Neuronal stem cell (in vitro differentiated cells): ENCODE measurements at regions not wholly inside any gene's neighbourhood (a gene's known extent, or its start where the extent isn't known, plus 50 kb on each side); places are given as distances from the start of the nearest gene placed in this dataset.

Experiments used
- DNase-seq: peaks from one replicate; pipeline ENCODE4 v3.0.0-alpha.2; 2013; ENCODE audit warnings: low spot score
- H2AFZ ChIP-seq: one replicate; pipeline ENCODE4 v1.6.1; 2013; ENCODE audit warnings: mild to moderate bottlenecking, low read length, inconsistent platforms
- H2AK5ac ChIP-seq: 2 replicates; pipeline ENCODE4 v1.6.1; 2013; ENCODE audit warnings: low read depth, mild to moderate bottlenecking, inconsistent platforms, low read length, moderate library complexity, mixed read lengths
- H2BK120ac ChIP-seq: 2 replicates; pipeline ENCODE4 v1.6.1; 2013; ENCODE audit warnings: low read depth, mild to moderate bottlenecking, inconsistent platforms, low read length, moderate library complexity, mixed read lengths
- H2BK12ac ChIP-seq: one replicate; pipeline ENCODE4 v1.6.1; 2013; ENCODE audit warnings: low read length, inconsistent platforms
- H2BK15ac ChIP-seq: 2 replicates; pipeline ENCODE4 v1.6.1; 2013; ENCODE audit warnings: mild to moderate bottlenecking, low read length, inconsistent platforms, mixed read lengths
- H2BK5ac ChIP-seq: one replicate; pipeline ENCODE4 v1.6.1; 2013; ENCODE audit warnings: inconsistent platforms, mild to moderate bottlenecking, low read length, moderate library complexity
- H3K14ac ChIP-seq: one replicate; pipeline ENCODE4 v1.6.1; 2013; ENCODE audit warnings: low read length, inconsistent platforms
- H3K18ac ChIP-seq: 2 replicates; pipeline ENCODE4 v1.6.1; 2013; ENCODE audit warnings: low read length, inconsistent platforms
- H3K23ac ChIP-seq: 2 replicates; pipeline ENCODE4 v1.6.1; 2013; ENCODE audit warnings: low read depth, mild to moderate bottlenecking, mixed read lengths, low read length, inconsistent platforms; ENCODE audit not compliant: poor library complexity
- H3K27ac ChIP-seq: replicated peaks from 3 replicates; pipeline ENCODE4 v1.5.1; 2013; ENCODE audit warnings: low read length, inconsistent platforms
- H3K27me3 ChIP-seq, 3 experiments: 2 replicates each; pipeline ENCODE4 v1.6.1; 2013; ENCODE audit warnings: low read length in 3 of 3, mild to moderate bottlenecking in 2 of 3, inconsistent platforms in 1 of 3, low read depth in 1 of 3, mixed read lengths in 1 of 3, moderate library complexity in 1 of 3; ENCODE audit not compliant: control insufficient read depth in 3 of 3, insufficient read depth in 3 of 3
- H3K36me3 ChIP-seq, 2 donors: replicated peaks in 1 of 2; 2 replicates each; pipeline ENCODE4 v1.6.1; 2013; ENCODE audit warnings: low read length in 2 of 2; ENCODE audit not compliant: control insufficient read depth in 2 of 2, insufficient read depth in 2 of 2
- H3K4ac ChIP-seq: 2 replicates; pipeline ENCODE4 v1.6.1; 2013; ENCODE audit warnings: inconsistent platforms, mild to moderate bottlenecking, low read length, moderate library complexity
- H3K4me1 ChIP-seq, 2 donors: 1 replicate in 1 of 2; 2 replicates in 1 of 2; pipeline ENCODE4 v1.6.1; 2013; ENCODE audit warnings: low read length in 2 of 2, low read depth in 1 of 2; ENCODE audit not compliant: control insufficient read depth in 2 of 2, insufficient read depth in 1 of 2
- H3K4me2 ChIP-seq: one replicate; pipeline ENCODE4 v1.6.1; 2013; ENCODE audit warnings: mild to moderate bottlenecking, low read length, inconsistent platforms; ENCODE audit not compliant: insufficient read depth, poor library complexity, severe bottlenecking
- H3K4me3 ChIP-seq, 2 donors: 2 replicates each; pipeline ENCODE4 v1.5.1; 2013; ENCODE audit warnings: low read length in 2 of 2, mild to moderate bottlenecking in 2 of 2, inconsistent platforms in 1 of 2, moderate library complexity in 1 of 2
- H3K79me1 ChIP-seq: one replicate; pipeline ENCODE4 v1.6.1; 2013; ENCODE audit warnings: low read depth, mild to moderate bottlenecking, inconsistent platforms, low read length, moderate library complexity
- H3K9ac ChIP-seq: one replicate; pipeline ENCODE4 v1.6.1; 2013; ENCODE audit warnings: mild to moderate bottlenecking, low read depth, low read length, inconsistent platforms; ENCODE audit not compliant: poor library complexity
- H3K9me3 ChIP-seq, 2 donors: replicated peaks in 1 of 2; 2 replicates each; pipeline versions ENCODE3 to v1.6.1; 2013; ENCODE audit warnings: low read length in 2 of 2, mild to moderate bottlenecking in 2 of 2, inconsistent platforms in 1 of 2, low read depth in 1 of 2, mixed read lengths in 1 of 2, moderate library complexity in 1 of 2; ENCODE audit not compliant: control insufficient read depth in 2 of 2, insufficient read depth in 1 of 2
- H4K8ac ChIP-seq: one replicate; pipeline ENCODE4 v1.6.1; 2013; ENCODE audit warnings: low read depth, mild to moderate bottlenecking, inconsistent platforms, low read length, moderate library complexity
- H4K91ac ChIP-seq: one replicate; pipeline ENCODE4 v1.6.1; 2013; ENCODE audit warnings: low read length, low read depth, mild to moderate bottlenecking, inconsistent platforms; ENCODE audit not compliant: poor library complexity
- WGBS, 2 donors: extraction: QIAGEN DNeasy Blood & Tissue Kit; methylation state at CpG; one replicate each; pipeline ENCODE4 v1.1.7; 2013; ENCODE audit warnings: missing lambda C conversion rate in 2 of 2, mixed read lengths in 1 of 2; ENCODE audit not compliant: insufficient read length in 2 of 2, insufficient replicate concordance in 1 of 2; ENCODE audit errors: extremely low coverage in 2 of 2; 5-methylcytosine and 5-hydroxymethylcytosine counted together

GRCh38 chr10:29057822-29058331, 231.0 kb upstream of the LYZL1 start:
- Histone ChIP-seq H3K79me1 (no peaks in the 10 kb centered on the region), H3K18ac (no peak overlapping the region), H3K4me1 (no peaks in the 10 kb centered on the region), H2AK5ac (no peak overlapping the region), H3K4me2 (no peak overlapping the region), H4K91ac (no peak overlapping the region), H2BK5ac (no peak overlapping the region), H3K4ac (no peak overlapping the region), H3K27ac (no peak overlapping the region), H3K9me3 (no peaks in the 10 kb centered on the region), H2BK120ac (no peak overlapping the region), H2BK15ac (no peak overlapping the region), H3K4me3 (no peak overlapping the region), H4K8ac (no peak overlapping the region), H3K23ac (no peak overlapping the region), H3K27me3 (no peaks in the 10 kb centered on the region), H2AFZ (no peak overlapping the region), H3K9ac (no peak overlapping the region), H2BK12ac (no peak overlapping the region), H3K14ac (no peak overlapping the region), H3K36me3 (no peaks in the 10 kb centered on the region)
- no CpG with 5 or more reads among the region's 4 CpGs for WGBS, 2 donors
- DNase-seq, result no peak

DNA sequence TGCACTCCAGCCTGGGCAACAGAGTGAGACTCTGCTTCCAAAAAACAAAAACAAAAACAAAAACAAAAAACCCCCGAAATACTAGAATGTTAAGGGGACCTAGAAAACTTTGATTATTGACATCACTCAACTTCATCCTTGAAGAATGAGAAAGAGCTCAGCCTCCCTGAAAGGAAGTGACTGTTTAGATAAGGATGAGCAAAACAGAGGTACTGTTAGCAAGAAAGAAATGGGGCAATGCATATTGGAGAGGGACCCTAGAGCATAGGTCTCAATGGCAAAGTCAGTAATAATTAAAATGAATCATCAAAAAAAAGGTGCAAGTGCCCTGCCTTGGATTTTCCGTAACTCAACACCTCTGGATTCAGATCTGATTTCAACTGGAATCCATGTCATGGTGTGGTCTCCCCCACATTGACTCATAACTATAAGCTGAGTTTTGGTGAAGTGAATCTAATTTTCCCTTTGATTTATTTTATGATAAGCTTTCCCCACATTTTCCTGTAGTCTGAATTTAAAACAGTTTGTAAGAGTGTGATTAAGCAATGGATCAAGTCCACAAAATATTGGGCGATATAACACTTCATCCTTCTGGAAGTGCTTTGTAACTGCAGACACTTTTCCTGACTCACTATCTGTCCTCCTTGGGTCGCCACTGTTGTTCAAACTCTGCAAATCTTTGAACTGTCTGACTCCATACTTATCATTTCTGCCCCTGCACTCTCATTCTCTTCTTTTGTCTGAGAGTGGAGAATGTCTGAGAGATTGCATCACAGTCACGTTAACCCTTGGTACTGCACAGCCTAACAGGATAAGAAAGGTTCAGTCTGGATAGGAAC, 224.8 kb upstream of the LYZL1 start:
- Histone ChIP-seq H3K18ac (no peak overlapping the region), H2BK12ac (no peak overlapping the region), H2BK5ac (no peak overlapping the region), H4K8ac (no peak overlapping the region), H4K91ac (no peak overlapping the region), H3K9me3 (no peaks in the 10 kb centered on the region), H3K4ac (no peak overlapping the region), H3K4me3 (no peak overlapping the region), H2AK5ac (no peak overlapping the region), H3K4me1 (peaks cover 0 to 8% of the 10 kb centered on the region in 2 donors), H3K27me3 (no peaks in the 10 kb centered on the region), H3K27ac (no peak overlapping the region), H3K9ac (no peak overlapping the region), H2BK15ac (no peak overlapping the region), H3K79me1 (no peaks in the 10 kb centered on the region), H3K23ac (no peak overlapping the region), H3K36me3 (no peaks in the 10 kb centered on the region), H2BK120ac (no peak overlapping the region), H3K4me2 (no peak overlapping the region), H2AFZ (peak overlapping the region; percentile 4), H3K14ac (no peak overlapping the region)
- DNase-seq, result no peak
- no CpG with 5 or more reads among the region's 5 CpGs for WGBS, 2 donors

- Histone ChIP-seq H3K4ac (no peak overlapping the region), H4K8ac (no peak overlapping the region), H2BK15ac (no peak overlapping the region), H2BK12ac (no peak overlapping the region), H3K36me3 (no peaks in the 10 kb centered on the region), H2AFZ (peak overlapping the region; percentile 4), H3K18ac (no peak overlapping the region), H2BK120ac (no peak overlapping the region), H3K23ac (no peak overlapping the region), H2BK5ac (no peak overlapping the region), H3K4me1 (peaks cover 0 to 12% of the 10 kb centered on the region in 2 donors), H4K91ac (no peak overlapping the region), H3K9me3 (no peaks in the 10 kb centered on the region), H3K4me3 (no peak overlapping the region), H3K79me1 (no peaks in the 10 kb centered on the region), H3K14ac (no peak overlapping the region), H3K27ac (no peak overlapping the region), H3K4me2 (no peak overlapping the region), H3K9ac (no peak overlapping the region), H3K27me3 (no peaks in the 10 kb centered on the region), H2AK5ac (no peak overlapping the region)
- no peak for DNase-seq
- WGBS, 2 donors, result no CpG with 5 or more reads among the region's 2 CpGs
Measured at GRCh38 chr10:29064680-29065079, 224.2 kb upstream of the LYZL1 start.

DNA sequence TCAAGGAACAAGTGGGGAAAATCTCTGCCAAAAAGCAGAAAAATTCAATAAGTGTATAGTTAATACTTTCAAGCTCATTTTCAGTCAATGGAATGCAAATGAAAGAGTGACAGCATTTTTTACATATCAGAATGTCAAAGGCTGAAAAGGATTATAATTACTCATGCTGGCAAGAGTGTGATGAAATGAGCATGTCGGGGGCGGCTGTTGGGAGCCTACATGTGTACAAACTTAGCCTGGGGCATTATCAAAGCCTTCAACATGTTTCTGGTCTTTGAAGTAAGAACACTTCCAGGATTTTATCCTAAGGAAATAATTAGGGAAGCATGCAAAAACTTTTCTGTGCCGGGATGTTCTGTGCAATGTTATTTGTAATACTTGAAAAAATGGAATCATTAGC, 221.7 kb upstream of the LYZL1 start:
- H4K8ac ChIP-seq, result no peak overlapping the region
- H3K23ac ChIP-seq, result no peak overlapping the region
- H3K4me2 ChIP-seq, result no peak overlapping the region
- no peak overlapping the region for H3K27ac ChIP-seq
- H2BK5ac ChIP-seq, result no peak overlapping the region
- H3K4me1 ChIP-seq, result peaks cover 0 to 12% of the 10 kb centered on the region in 2 donors
- H2AFZ ChIP-seq, result no peak overlapping the region
- H2BK15ac ChIP-seq, result no peak overlapping the region
- no peak overlapping the region for H2BK120ac ChIP-seq
- no peak overlapping the region for H3K18ac ChIP-seq
- no CpG with 5 or more reads among the region's 3 CpGs for WGBS, 2 donors
- H3K27me3 ChIP-seq, result no peaks in the 10 kb centered on the region
- H2AK5ac ChIP-seq, result no peak overlapping the region
- H3K4me3 ChIP-seq, result no peak overlapping the region
- no peak for DNase-seq
- no peak overlapping the region for H3K4ac ChIP-seq
- H3K36me3 ChIP-seq, result no peaks in the 10 kb centered on the region
- H3K79me1 ChIP-seq, result no peaks in the 10 kb centered on the region
- H4K91ac ChIP-seq, result no peak overlapping the region
- H2BK12ac ChIP-seq, result no peak overlapping the region
- no peaks in the 10 kb centered on the region for H3K9me3 ChIP-seq
- no peak overlapping the region for H3K14ac ChIP-seq
- H3K9ac ChIP-seq, result no peak overlapping the region
